IPS-15b (cell line): ENCODE measurements at regions not wholly inside any gene's neighbourhood (a gene's known extent, or its start where the extent isn't known, plus 50 kb on each side); places are given as distances from the start of the nearest gene placed in this dataset.

Experiments
- H3K27me3 ChIP-seq: one replicate; pipeline ENCODE4 v1.6.1; 2013; ENCODE audit warnings: low read length; ENCODE audit not compliant: control insufficient read depth, insufficient read depth
- H3K36me3 ChIP-seq: one replicate; pipeline ENCODE4 v1.6.1; 2013; ENCODE audit warnings: low read length; ENCODE audit not compliant: control insufficient read depth, insufficient read depth
- H3K4me1 ChIP-seq: one replicate; pipeline ENCODE4 v1.6.1; 2013; ENCODE audit warnings: mild to moderate bottlenecking, low read length; ENCODE audit not compliant: control insufficient read depth, insufficient read depth
- H3K4me3 ChIP-seq: one replicate; pipeline ENCODE4 v1.5.1; 2013; ENCODE audit warnings: low read depth, low read length
- H3K9ac ChIP-seq: one replicate; pipeline ENCODE4 v1.6.1; 2013; ENCODE audit warnings: low read depth, mild to moderate bottlenecking, low read length
- H3K9me3 ChIP-seq: one replicate; pipeline ENCODE4 v1.6.1; 2013; ENCODE audit warnings: mild to moderate bottlenecking, low read length; ENCODE audit not compliant: control insufficient read depth, insufficient read depth

DNA sequence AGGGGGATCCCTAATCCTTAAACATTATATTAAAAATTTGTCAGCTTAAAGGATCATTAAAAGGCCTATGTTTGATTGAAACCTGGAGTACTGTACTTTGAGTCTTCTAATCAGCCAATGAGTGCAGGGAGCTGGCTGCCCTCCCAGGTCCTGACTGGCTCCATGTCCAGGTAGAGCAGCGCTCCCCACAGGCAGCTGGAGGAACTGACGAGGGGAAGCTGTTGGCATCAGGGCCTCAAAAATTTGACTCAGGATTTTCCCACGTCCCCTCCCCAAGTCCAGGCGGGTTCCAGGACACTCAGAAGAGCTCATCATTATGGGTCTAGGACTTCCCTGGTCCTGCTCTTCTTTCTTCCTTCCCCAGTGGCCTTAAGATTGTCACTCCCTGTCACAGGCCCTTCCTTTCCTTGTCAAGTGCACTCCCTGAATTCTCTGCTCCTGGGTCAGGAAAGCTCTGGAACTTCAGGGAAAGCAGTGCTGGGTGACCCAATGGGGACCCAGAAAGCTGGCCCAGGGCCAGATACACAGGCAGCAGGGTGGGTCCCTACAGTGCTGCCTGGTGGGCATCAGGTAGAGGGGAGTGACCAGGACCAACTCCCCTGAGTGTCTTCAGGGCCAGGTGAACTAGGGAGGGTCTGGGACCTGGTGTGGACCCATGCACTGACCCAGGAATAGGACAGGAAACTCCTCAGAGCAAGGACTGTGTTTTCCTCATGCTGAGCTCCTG, 65.5 kb downstream of the GGTLC2 start:
- Histone ChIP-seq H3K27me3 (peaks cover 84% of the 10 kb centered on the region), H3K4me3 (no peak overlapping the region), H3K4me1 (no peaks in the 10 kb centered on the region), H3K36me3 (no peaks in the 10 kb centered on the region), H3K9me3 (no peaks in the 10 kb centered on the region), H3K9ac (no peak overlapping the region)

DNA sequence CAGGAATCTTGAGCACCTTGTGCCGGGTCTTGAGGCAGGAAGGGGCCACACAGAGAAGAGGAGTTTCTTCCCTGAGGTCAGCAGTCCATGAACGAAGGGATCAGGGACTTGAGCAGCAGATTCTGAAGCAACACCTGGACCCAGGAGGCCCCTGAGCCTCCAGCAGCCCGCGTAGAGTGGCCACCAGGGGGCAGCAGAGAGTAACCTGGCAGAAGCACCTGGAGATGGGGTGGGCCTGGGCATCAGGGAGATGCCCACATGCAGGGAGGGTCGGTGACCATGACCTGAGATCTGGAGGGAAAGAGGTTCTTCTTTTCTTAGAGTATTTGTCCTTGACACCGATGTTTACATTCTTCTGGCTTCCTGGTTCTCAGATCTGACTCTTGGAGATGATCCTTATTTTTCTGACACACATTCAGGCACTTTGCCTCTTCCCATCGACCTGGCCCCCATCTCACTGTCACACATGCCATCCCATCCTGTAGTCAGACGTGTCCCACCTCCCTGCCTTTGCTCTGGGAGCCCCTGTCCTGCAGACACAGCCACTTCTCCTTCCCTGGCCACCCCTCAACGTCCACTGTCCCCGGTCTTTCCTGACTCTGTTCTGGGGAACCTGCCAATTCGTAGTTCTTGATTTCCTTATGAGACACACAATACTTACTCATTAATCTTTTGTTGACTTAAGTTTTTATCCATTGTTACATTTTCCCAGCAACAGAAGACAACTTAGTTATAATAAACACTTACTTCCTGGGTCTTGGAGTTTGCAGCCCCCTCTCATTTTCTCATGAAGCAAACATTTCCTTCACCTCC, 66.5 kb downstream of the GGTLC2 start:
- H3K4me3 ChIP-seq, result no peak overlapping the region
- no peaks in the 10 kb centered on the region for H3K4me1 ChIP-seq
- no peak overlapping the region for H3K9ac ChIP-seq
- H3K9me3 ChIP-seq, result no peaks in the 10 kb centered on the region
- no peaks in the 10 kb centered on the region for H3K36me3 ChIP-seq
- H3K27me3 ChIP-seq, result peaks cover 84% of the 10 kb centered on the region

DNA sequence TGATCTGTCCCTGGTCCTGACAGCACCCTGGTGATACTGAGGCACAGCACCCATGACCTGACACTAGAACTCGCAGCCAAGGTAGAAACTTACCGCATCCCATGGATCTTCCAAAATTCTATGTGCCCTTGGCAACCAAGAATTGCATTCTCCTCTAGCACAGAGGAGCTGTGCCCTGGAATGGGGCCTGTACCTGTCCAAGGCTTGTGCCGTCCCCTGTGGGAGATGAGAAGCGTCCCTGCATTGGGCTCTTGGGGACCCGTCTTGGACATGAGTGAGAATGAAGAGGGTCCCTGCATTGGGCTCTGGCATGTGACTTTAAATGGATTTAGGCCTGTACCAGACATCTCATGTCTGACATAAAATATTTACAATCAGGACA, 67.1 kb downstream of the GGTLC2 start:
- Histone ChIP-seq H3K9ac (no peak overlapping the region), H3K36me3 (no peaks in the 10 kb centered on the region), H3K4me1 (no peaks in the 10 kb centered on the region), H3K9me3 (no peaks in the 10 kb centered on the region), H3K27me3 (peaks cover 83% of the 10 kb centered on the region), H3K4me3 (no peak overlapping the region)

- Histone ChIP-seq H3K9ac (no peak overlapping the region), H3K4me3 (no peak overlapping the region)
These were observed 67.8 kb downstream of the GGTLC2 start for GRCh38 chr22:22712092-22712658.

GRCh38 chr22:22712666-22713365, 68.4 kb downstream of the GGTLC2 start:
- H3K4me1 ChIP-seq, result no peaks in the 10 kb centered on the region
- no peaks in the 10 kb centered on the region for H3K36me3 ChIP-seq

More at GRCh38 chr22:22712092-22712658, 67.8 kb downstream of the GGTLC2 start:
- Histone ChIP-seq H3K36me3 (no peaks in the 10 kb centered on the region), H3K4me1 (no peaks in the 10 kb centered on the region), H3K27me3 (peaks cover 82% of the 10 kb centered on the region), H3K9me3 (no peaks in the 10 kb centered on the region)

DNA sequence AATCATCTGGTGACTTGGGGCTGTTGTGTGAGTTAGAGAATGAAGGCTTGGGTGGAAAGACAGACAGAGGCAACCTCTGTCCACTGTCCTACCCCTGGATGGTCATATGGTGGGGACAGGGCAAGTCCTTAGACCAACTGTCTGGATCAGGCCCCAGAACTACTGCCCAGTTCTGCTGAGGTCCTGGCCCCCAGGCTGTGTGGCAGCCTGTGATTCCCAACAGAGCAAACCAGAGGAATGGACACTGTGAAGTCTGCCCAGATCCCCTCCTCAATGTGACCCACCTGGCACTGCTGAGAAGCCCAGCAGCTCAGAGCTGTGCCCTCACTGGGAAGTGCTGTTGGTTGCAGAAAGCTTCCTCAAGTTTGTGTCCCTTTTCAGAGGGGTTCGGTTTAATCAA, 69.0 kb downstream of the GGTLC2 start:
- Histone ChIP-seq H3K9ac (no peak overlapping the region), H3K27me3 (peaks cover 80% of the 10 kb centered on the region), H3K4me1 (no peaks in the 10 kb centered on the region), H3K9me3 (no peaks in the 10 kb centered on the region), H3K4me3 (no peak overlapping the region), H3K36me3 (no peaks in the 10 kb centered on the region)

More at GRCh38 chr22:22712666-22713365, 68.4 kb downstream of the GGTLC2 start:
- peaks cover 82% of the 10 kb centered on the region for H3K27me3 ChIP-seq
- no peak overlapping the region for H3K4me3 ChIP-seq
- no peak overlapping the region for H3K9ac ChIP-seq
- no peaks in the 10 kb centered on the region for H3K9me3 ChIP-seq

DNA sequence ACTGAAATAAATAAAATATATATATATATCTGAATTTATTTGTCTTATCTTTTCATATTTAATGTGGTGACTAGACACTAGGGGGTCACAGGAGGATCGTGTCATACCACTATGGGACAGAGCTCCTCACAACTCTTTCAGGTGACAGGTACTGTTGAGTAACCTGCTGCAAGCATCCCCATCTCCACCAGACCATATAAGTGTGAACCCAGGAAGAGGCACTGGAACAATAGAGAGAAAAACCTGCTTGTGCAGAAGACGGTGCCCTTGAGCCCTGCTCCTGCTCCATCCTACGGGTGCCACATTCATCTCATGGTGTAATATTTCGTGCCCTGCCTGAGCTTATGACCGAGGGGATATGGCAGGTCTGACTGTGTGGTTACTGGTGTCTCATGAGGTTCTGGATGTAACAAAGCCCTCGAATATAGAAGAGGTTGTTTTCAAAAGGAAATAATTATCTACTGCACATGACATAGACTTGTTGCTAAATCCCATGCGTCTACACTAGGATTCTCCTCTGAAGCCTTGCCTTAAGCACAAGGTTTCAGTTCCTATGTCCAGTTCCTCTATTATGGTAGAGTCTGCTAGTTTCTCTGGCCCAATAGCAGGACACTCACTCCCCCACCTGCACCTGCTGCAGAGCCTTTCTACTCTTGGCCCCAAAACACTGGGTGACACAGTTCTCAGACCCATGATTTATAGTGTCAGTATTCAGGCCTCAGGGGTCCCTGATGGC, 70.4 kb downstream of the GGTLC2 start:
- Histone ChIP-seq H3K4me1 (no peaks in the 10 kb centered on the region), H3K9ac (no peak overlapping the region), H3K27me3 (peaks cover 82% of the 10 kb centered on the region), H3K36me3 (no peaks in the 10 kb centered on the region), H3K9me3 (no peaks in the 10 kb centered on the region), H3K4me3 (no peak overlapping the region)

DNA sequence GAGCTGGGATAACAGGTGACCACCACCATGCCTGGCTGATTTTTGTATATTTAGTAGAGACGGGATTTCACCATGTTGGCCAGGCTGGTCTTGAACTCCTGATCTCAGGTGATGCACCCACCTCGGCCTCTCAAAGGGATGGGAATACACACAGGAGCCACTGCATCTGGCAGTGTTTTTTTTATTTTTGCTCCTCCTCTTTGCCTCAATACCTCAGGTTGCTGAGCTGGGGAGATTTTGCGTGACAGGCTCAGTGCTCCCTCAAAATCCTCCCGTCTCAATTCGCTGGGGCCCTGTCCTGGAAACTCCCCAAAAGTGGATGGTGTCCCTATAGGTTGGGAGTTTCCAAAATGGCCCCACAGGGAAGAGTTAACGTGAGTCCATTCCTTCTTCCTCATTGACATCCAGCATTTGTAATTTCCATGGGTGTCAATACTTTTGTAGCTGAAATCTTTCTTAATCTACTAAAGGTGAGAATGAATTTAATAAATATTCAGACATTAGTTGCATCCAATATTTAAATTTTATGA, 71.8 kb downstream of the GGTLC2 start:
- Histone ChIP-seq H3K36me3 (no peaks in the 10 kb centered on the region), H3K27me3 (peaks cover 80% of the 10 kb centered on the region), H3K4me1 (no peaks in the 10 kb centered on the region), H3K9me3 (no peaks in the 10 kb centered on the region), H3K4me3 (no peak overlapping the region), H3K9ac (no peak overlapping the region)

DNA sequence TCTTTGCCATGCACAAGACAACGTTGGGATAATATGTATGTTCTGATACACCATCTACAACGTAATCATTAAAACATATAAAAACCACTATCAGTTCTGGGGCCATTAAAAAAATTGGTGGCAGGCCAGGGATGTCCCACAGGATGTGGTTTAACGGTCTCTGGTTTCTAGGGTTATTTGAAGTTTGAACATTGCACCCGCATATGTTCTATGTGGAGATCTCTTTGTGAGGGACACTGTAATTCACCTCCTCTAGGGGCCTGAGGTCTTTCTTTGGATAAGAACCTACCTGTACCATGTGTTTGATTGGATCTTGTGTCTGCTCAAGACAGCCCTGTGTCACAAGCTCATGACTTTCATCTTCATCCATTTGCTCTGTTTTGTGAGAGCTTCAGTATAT, 73.2 kb downstream of the GGTLC2 start:
- Histone ChIP-seq H3K9me3 (no peaks in the 10 kb centered on the region), H3K4me1 (no peaks in the 10 kb centered on the region)

DNA sequence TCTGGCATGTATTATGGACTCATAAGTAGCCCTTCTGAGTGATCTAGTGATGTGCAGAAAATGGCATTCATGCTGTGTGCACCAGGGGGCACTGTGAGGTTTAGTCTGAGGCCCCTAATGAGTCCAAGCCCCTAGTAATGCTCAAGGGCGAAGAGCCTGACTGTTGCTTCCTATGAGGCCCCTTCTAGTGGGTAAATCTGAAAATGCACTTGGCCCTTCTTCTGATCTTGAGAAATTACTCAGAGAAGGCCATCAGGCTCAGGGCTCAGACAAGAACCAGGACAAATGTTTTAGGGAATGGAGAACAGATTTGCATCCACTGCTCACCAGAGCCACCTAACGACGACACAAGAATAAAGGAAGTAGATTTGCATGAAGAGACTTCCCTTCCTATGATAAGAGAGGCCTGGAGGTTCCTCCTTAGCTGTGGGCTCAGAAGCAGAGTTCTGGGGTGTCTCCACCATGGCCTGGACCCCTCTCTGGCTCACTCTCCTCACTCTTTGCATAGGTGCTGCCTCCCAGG, 75.8 kb downstream of the GGTLC2 start:
- Histone ChIP-seq H3K9me3 (no peaks in the 10 kb centered on the region), H3K4me3 (no peak overlapping the region), H3K36me3 (no peaks in the 10 kb centered on the region), H3K27me3 (peaks cover 83% of the 10 kb centered on the region), H3K9ac (no peak overlapping the region), H3K4me1 (no peaks in the 10 kb centered on the region)

More for the DNA sequence above, 73.2 kb downstream of the GGTLC2 start:
- Histone ChIP-seq H3K9ac (no peak overlapping the region), H3K4me3 (no peak overlapping the region), H3K36me3 (no peaks in the 10 kb centered on the region), H3K27me3 (peaks cover 85% of the 10 kb centered on the region)
